H9 (cell line): ENCODE measurements at regions not wholly inside any gene's neighbourhood (a gene's known extent, or its start where the extent isn't known, plus 50 kb on each side); places are given as distances from the start of the nearest gene placed in this dataset.

Experiments
- DNase-seq: peaks from one replicate; pipeline ENCODE4 v3.0.0-alpha.2; 2017
- H2AFZ ChIP-seq: one replicate; pipeline ENCODE4 v1.6.1; 2013; ENCODE audit warnings: mild to moderate bottlenecking, low read length, control low read depth, moderate library complexity
- H2AK5ac ChIP-seq: 2 replicates; pipeline ENCODE4 v1.6.1; 2013; ENCODE audit warnings: low read length, control low read depth, mixed read lengths; ENCODE audit not compliant: insufficient read length
- H2BK120ac ChIP-seq: one replicate; pipeline ENCODE4 v1.6.1; 2013; ENCODE audit warnings: low read depth, mild to moderate bottlenecking, low read length, control low read depth, inconsistent platforms; ENCODE audit not compliant: poor library complexity, severe bottlenecking
- H2BK12ac ChIP-seq: 2 replicates; pipeline ENCODE4 v1.6.1; 2013; ENCODE audit warnings: low read length, control low read depth, mixed read lengths, low read depth; ENCODE audit not compliant: insufficient read length
- H2BK15ac ChIP-seq: 2 replicates; pipeline ENCODE4 v1.6.1; 2013; ENCODE audit warnings: low read depth, low read length, control low read depth
- H2BK20ac ChIP-seq: one replicate; pipeline ENCODE4 v1.6.1; 2013; ENCODE audit warnings: low read depth, mild to moderate bottlenecking, low read length, control low read depth, inconsistent platforms; ENCODE audit not compliant: poor library complexity, severe bottlenecking
- H2BK5ac ChIP-seq: 2 replicates; pipeline ENCODE4 v1.6.1; 2013; ENCODE audit warnings: low read length, control low read depth, mixed read lengths; ENCODE audit not compliant: insufficient read length
- H3K14ac ChIP-seq: 2 replicates; pipeline ENCODE4 v1.6.1; 2013; ENCODE audit warnings: low read length, control low read depth; ENCODE audit not compliant: insufficient read depth
- H3K18ac ChIP-seq: 2 replicates; pipeline ENCODE4 v1.6.1; 2013; ENCODE audit warnings: low read depth, mild to moderate bottlenecking, mixed read lengths, low read length, control low read depth; ENCODE audit not compliant: insufficient read length
- H3K23ac ChIP-seq: 2 replicates; pipeline ENCODE4 v1.6.1; 2013; ENCODE audit warnings: low read length, control low read depth, mixed read lengths, low read depth; ENCODE audit not compliant: insufficient read length
- H3K23me2 ChIP-seq: 2 replicates; pipeline ENCODE4 v1.6.1; 2013; ENCODE audit warnings: low read depth, mild to moderate bottlenecking, mixed read lengths, low read length, control low read depth; ENCODE audit not compliant: insufficient read length, poor library complexity, severe bottlenecking
- H3K27ac ChIP-seq: 2 replicates; pipeline ENCODE4 v1.5.1; 2013; ENCODE audit warnings: low read length, control low read depth, mixed read lengths, low read depth; ENCODE audit not compliant: insufficient read length
- H3K27me3 ChIP-seq: 2 replicates; pipeline ENCODE4 v1.6.1; 2013; ENCODE audit warnings: low read length, control low read depth, inconsistent platforms; ENCODE audit not compliant: insufficient read depth
- H3K4ac ChIP-seq: 2 replicates; pipeline ENCODE4 v1.6.1; 2013; ENCODE audit warnings: low read depth, mild to moderate bottlenecking, control low read depth, inconsistent platforms, low read length, moderate library complexity
- H3K4me1 ChIP-seq: 2 replicates; pipeline ENCODE4 v1.6.1; 2013; ENCODE audit warnings: low read length, control low read depth, inconsistent platforms; ENCODE audit not compliant: insufficient read depth
- H3K4me2 ChIP-seq: 2 replicates; pipeline ENCODE4 v1.6.1; 2013; ENCODE audit warnings: low read length, control low read depth, mixed read lengths; ENCODE audit not compliant: insufficient read length, insufficient read depth
- H3K56ac ChIP-seq: 2 replicates; pipeline ENCODE4 v1.6.1; 2013; ENCODE audit warnings: low read depth, mild to moderate bottlenecking, mixed read lengths, low read length, control low read depth; ENCODE audit not compliant: insufficient read length
- H3K79me1 ChIP-seq: 2 replicates; pipeline ENCODE4 v1.6.1; 2013; ENCODE audit warnings: low read depth, mild to moderate bottlenecking, moderate library complexity, low read length, control low read depth, inconsistent platforms; ENCODE audit not compliant: insufficient read depth, poor library complexity, severe bottlenecking
- H3K79me2 ChIP-seq: 2 replicates; pipeline ENCODE4 v1.6.1; 2013; ENCODE audit warnings: low read length, control low read depth, inconsistent platforms; ENCODE audit not compliant: insufficient read depth
- H3K9ac ChIP-seq: 2 replicates; pipeline ENCODE4 v1.6.1; 2013; ENCODE audit warnings: low read length, control low read depth, mixed read lengths; ENCODE audit not compliant: insufficient read length; ENCODE audit errors: extremely low read depth
- H3K9me3 ChIP-seq: one replicate; pipeline ENCODE4 v1.6.1; 2013; ENCODE audit warnings: low read depth, low read length, inconsistent platforms; ENCODE audit not compliant: control insufficient read depth
- H3T11ph ChIP-seq: one replicate; pipeline ENCODE4 v1.6.1; 2013; ENCODE audit warnings: mild to moderate bottlenecking, low read length, control low read depth, inconsistent platforms
- H4K20me1 ChIP-seq: one replicate; pipeline ENCODE4 v1.6.1; 2013; ENCODE audit not compliant: control insufficient read depth, insufficient read length, insufficient read depth
- H4K5ac ChIP-seq: 2 replicates; pipeline ENCODE4 v1.6.1; 2013; ENCODE audit warnings: low read depth, mild to moderate bottlenecking, mixed read lengths, low read length, control low read depth; ENCODE audit not compliant: insufficient read length
- H4K8ac ChIP-seq: replicated peaks from 2 replicates; pipeline ENCODE4 v1.6.1; 2013; ENCODE audit warnings: low read length, control low read depth, mixed read lengths, low read depth; ENCODE audit not compliant: insufficient read length
- H4K91ac ChIP-seq: 2 replicates; pipeline ENCODE4 v1.6.1; 2013; ENCODE audit warnings: low read depth, mild to moderate bottlenecking, moderate library complexity, mixed read lengths, low read length, control low read depth; ENCODE audit not compliant: insufficient read length
- H3K27ac Mint-ChIP-seq, 3 experiments: 2 replicates in 2 of 3; 3 replicates in 1 of 3; pipeline ENCODE4 v1.8.0; 2020 to 2021; ENCODE audit warnings: mixed read lengths in 3 of 3, mild to moderate bottlenecking in 1 of 3, moderate library complexity in 1 of 3
- H3K27me3 Mint-ChIP-seq: 2 replicates; pipeline ENCODE4 v1.8.0; 2021; ENCODE audit warnings: low read depth, mild to moderate bottlenecking, moderate library complexity, mixed read lengths
- H3K36me3 Mint-ChIP-seq, 3 experiments: 2 replicates in 2 of 3; 3 replicates in 1 of 3; pipeline ENCODE4 v1.8.0; 2020 to 2021; ENCODE audit warnings: low read depth in 3 of 3, mixed read lengths in 3 of 3; ENCODE audit not compliant: insufficient read depth in 1 of 3
- H3K4me1 Mint-ChIP-seq, 2 experiments: 2 replicates each; pipeline ENCODE4 v1.8.0; 2020; ENCODE audit warnings: mixed read lengths in 2 of 2
- H3K4me3 Mint-ChIP-seq, 2 experiments: 2 replicates in 1 of 2; 3 replicates in 1 of 2; pipeline ENCODE4 v1.8.0; 2020 to 2021; ENCODE audit warnings: mild to moderate bottlenecking in 2 of 2, mixed read lengths in 2 of 2, moderate library complexity in 1 of 2
- H3K9me3 Mint-ChIP-seq, 2 experiments: 2 replicates in 1 of 2; 3 replicates in 1 of 2; pipeline ENCODE4 v1.8.0; 2020; ENCODE audit warnings: mild to moderate bottlenecking in 2 of 2, mixed read lengths in 2 of 2, moderate library complexity in 1 of 2
- CTCF ChIP-seq: fragments of 200-600 bp; sonication (generic); conservative IDR thresholded peaks from 3 replicates; pipeline ENCODE4 v1.8.0; 2021; ENCODE audit warnings: antibody characterized with exemption, mild to moderate bottlenecking
- WGBS: extraction: QIAGEN DNeasy Blood & Tissue Kit; methylation state at CpG from one replicate; pipeline ENCODE4 v1.1.7; 2013; ENCODE audit warnings: missing lambda C conversion rate, low lambda C conversion rate, mixed read lengths; ENCODE audit not compliant: insufficient read length; ENCODE audit errors: extremely low coverage; 5-methylcytosine and 5-hydroxymethylcytosine counted together

DNA sequence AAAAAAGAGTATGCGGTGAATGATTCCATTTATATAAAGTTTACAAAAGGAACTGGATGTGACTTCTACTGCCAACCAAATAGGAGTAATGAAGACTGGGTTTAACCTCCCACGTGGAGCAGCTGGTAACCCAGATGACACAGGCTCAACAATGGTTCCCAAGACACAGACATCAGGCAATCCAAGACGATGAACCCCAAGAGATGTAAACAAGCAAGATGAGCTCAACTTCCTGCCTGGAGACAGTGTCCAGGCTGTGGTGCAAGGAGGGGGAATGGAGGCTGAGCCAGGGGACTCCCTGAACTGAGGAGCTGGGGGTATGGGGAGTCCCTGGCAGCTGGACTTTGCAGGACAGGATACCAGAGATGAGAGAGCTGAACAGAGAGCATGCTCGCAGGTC is 104.7 kb downstream of the LITAF start:
- Histone ChIP-seq H2BK12ac (no peak overlapping the region), H3K23ac (no peak overlapping the region), H3K4me1 (no peaks in the 10 kb centered on the region), H3K18ac (no peak overlapping the region), H3K9ac (no peak overlapping the region), H2BK120ac (no peak overlapping the region), H3K9me3 (peaks cover 7% of the 10 kb centered on the region), H2BK20ac (no peak overlapping the region), H4K20me1 (no peaks in the 10 kb centered on the region), H3K56ac (no peak overlapping the region), H3K4ac (no peak overlapping the region), H3K27me3 (no peaks in the 10 kb centered on the region), H2AK5ac (no peak overlapping the region), H2BK15ac (no peak overlapping the region), H3K79me1 (no peaks in the 10 kb centered on the region), H3T11ph (no peak overlapping the region), H4K8ac (no peak overlapping the region), H3K79me2 (no peaks in the 10 kb centered on the region), H4K91ac (no peak overlapping the region), H4K5ac (no peak overlapping the region), H2BK5ac (no peak overlapping the region), H3K27ac (no peak overlapping the region), H3K4me2 (no peak overlapping the region), H3K23me2 (no peaks in the 10 kb centered on the region), H2AFZ (no peak overlapping the region), H3K14ac (no peak overlapping the region)
- TF ChIP-seq CTCF: no peak
- no CpG with 5 or more reads among the region's 4 CpGs for WGBS
- no peak overlapping the region for H3K27ac Mint-ChIP-seq
- DNase-seq: no peak
- no peak overlapping the region for H3K4me3 Mint-ChIP-seq
- peaks cover 31 to 39% of the 10 kb centered on the region in 2 experiments for H3K9me3 Mint-ChIP-seq
- H3K27me3 Mint-ChIP-seq: peaks cover 2% of the 10 kb centered on the region; the same call in 1 of the 2 replicates
- H3K4me1 Mint-ChIP-seq: no peaks in the 10 kb centered on the region
- peaks cover 15 to 56% (median 27%) of the 10 kb centered on the region in 3 experiments for H3K36me3 Mint-ChIP-seq
